ENCODE measurements at regions not wholly inside any gene's neighbourhood (a gene's known extent, or its start where the extent isn't known, plus 50 kb on each side); places are given as distances from the start of the nearest gene placed in this dataset.
A peak's percentile ranks its signal among the peaks of the same experiment; 100 is the strongest.

- H3K27ac ChIP-seq (replicated peaks; ENCODE audit: low read length): no peak overlapping the region
- H3K9ac ChIP-seq (ENCODE audit: low read depth, low read length, poor library complexity): no peak overlapping the region
- no CpG with 5 or more reads among the region's 5 CpGs for WGBS, 2 donors (ENCODE audit: extremely low coverage in 2 of 2, insufficient read length in 2 of 2, insufficient replicate concordance in 1 of 2)
Observed at GRCh38 chr5:135695656-135696313, 117.0 kb upstream of the CXCL14 start.

GRCh38 chr5:135694906-135695305, 116.1 kb upstream of the CXCL14 start:
- no peaks in the 10 kb centered on the region for H3K79me1 ChIP-seq (ENCODE audit: low read depth, low read length)
- peaks cover 0 to 3% of the 10 kb centered on the region in 2 donors for H3K4me1 ChIP-seq (ENCODE audit: control insufficient read depth in 2 of 2, insufficient read depth in 1 of 2, low read depth in 1 of 2, low read length in 2 of 2)
- no peak overlapping the region for H4K91ac ChIP-seq (ENCODE audit: low read depth, low read length, poor library complexity)
- no peaks in the 10 kb centered on the region for H3K36me3 ChIP-seq (replicated peaks in 1 of 2; ENCODE audit: control insufficient read depth in 2 of 2, insufficient read depth in 2 of 2, low read length in 2 of 2)
- H3K23ac ChIP-seq (ENCODE audit: low read depth, low read length, poor library complexity): no peak overlapping the region
- no CpG with 5 or more reads among the region's 5 CpGs for WGBS, 2 donors (ENCODE audit: extremely low coverage in 2 of 2, insufficient read length in 2 of 2, insufficient replicate concordance in 1 of 2)
- no peaks in the 10 kb centered on the region for H3K9me3 ChIP-seq (replicated peaks in 1 of 2; ENCODE audit: control insufficient read depth in 2 of 2, insufficient read depth in 1 of 2, low read depth in 1 of 2, low read length in 2 of 2)
- H3K4me3 ChIP-seq (ENCODE audit: low read length in 2 of 2): no peak overlapping the region
- H2AK5ac ChIP-seq (ENCODE audit: low read depth, low read length): no peak overlapping the region
- no peak overlapping the region for H3K9ac ChIP-seq (ENCODE audit: low read depth, low read length, poor library complexity)
- H3K4me2 ChIP-seq (ENCODE audit: insufficient read depth, low read length, poor library complexity, severe bottlenecking): no peak overlapping the region
- H4K8ac ChIP-seq (ENCODE audit: low read depth, low read length): no peak overlapping the region
- H2BK12ac ChIP-seq (ENCODE audit: low read length): no peak overlapping the region
- no peak for DNase-seq (ENCODE audit: low spot score)
- no peak overlapping the region for H2BK5ac ChIP-seq (ENCODE audit: low read length)
- H2BK120ac ChIP-seq (ENCODE audit: low read depth, low read length): no peak overlapping the region
- H3K18ac ChIP-seq (ENCODE audit: low read length): peak overlapping the region; percentile 56
- no peak overlapping the region for H2BK15ac ChIP-seq (ENCODE audit: low read length)
- no peak overlapping the region for H3K4ac ChIP-seq (ENCODE audit: low read length)
- no peak overlapping the region for H2AFZ ChIP-seq (ENCODE audit: low read length)
- no peaks in the 10 kb centered on the region for H3K27me3 ChIP-seq (ENCODE audit: control insufficient read depth in 3 of 3, insufficient read depth in 3 of 3, low read depth in 1 of 3, low read length in 3 of 3)
- H3K27ac ChIP-seq (replicated peaks; ENCODE audit: low read length): no peak overlapping the region
- no peak overlapping the region for H3K14ac ChIP-seq (ENCODE audit: low read length)

More at GRCh38 chr5:135695656-135696313, 117.0 kb upstream of the CXCL14 start:
- H3K4me3 ChIP-seq (ENCODE audit: low read length in 2 of 2): no peak overlapping the region
- no peak overlapping the region for H2BK120ac ChIP-seq (ENCODE audit: low read depth, low read length)
- H3K4me1 ChIP-seq (ENCODE audit: control insufficient read depth in 2 of 2, insufficient read depth in 1 of 2, low read depth in 1 of 2, low read length in 2 of 2): peaks cover 0 to 3% of the 10 kb centered on the region in 2 donors
- no peak overlapping the region for H2AK5ac ChIP-seq (ENCODE audit: low read depth, low read length)
- no peak overlapping the region for H2AFZ ChIP-seq (ENCODE audit: low read length)
- H3K18ac ChIP-seq (ENCODE audit: low read length): no peak overlapping the region
- H3K79me1 ChIP-seq (ENCODE audit: low read depth, low read length): no peaks in the 10 kb centered on the region
- H3K23ac ChIP-seq (ENCODE audit: low read depth, low read length, poor library complexity): peak overlapping the region; percentile 20
- no peak overlapping the region for H3K4me2 ChIP-seq (ENCODE audit: insufficient read depth, low read length, poor library complexity, severe bottlenecking)
- no peaks in the 10 kb centered on the region for H3K36me3 ChIP-seq (replicated peaks in 1 of 2; ENCODE audit: control insufficient read depth in 2 of 2, insufficient read depth in 2 of 2, low read length in 2 of 2)
- no peak overlapping the region for H2BK15ac ChIP-seq (ENCODE audit: low read length)
- H4K91ac ChIP-seq (ENCODE audit: low read depth, low read length, poor library complexity): no peak overlapping the region
- no peak overlapping the region for H3K4ac ChIP-seq (ENCODE audit: low read length)
- no peak overlapping the region for H3K14ac ChIP-seq (ENCODE audit: low read length)
- peak overlapping the region; percentile 4 for H2BK5ac ChIP-seq (ENCODE audit: low read length)
- no peak overlapping the region for H2BK12ac ChIP-seq (ENCODE audit: low read length)
- no peaks in the 10 kb centered on the region for H3K9me3 ChIP-seq (replicated peaks in 1 of 2; ENCODE audit: control insufficient read depth in 2 of 2, insufficient read depth in 1 of 2, low read depth in 1 of 2, low read length in 2 of 2)
- H4K8ac ChIP-seq (ENCODE audit: low read depth, low read length): no peak overlapping the region
- no peak for DNase-seq (ENCODE audit: low spot score)
- no peaks in the 10 kb centered on the region for H3K27me3 ChIP-seq (ENCODE audit: control insufficient read depth in 3 of 3, insufficient read depth in 3 of 3, low read depth in 1 of 3, low read length in 3 of 3)

GRCh38 chr5:135694012-135694411, 115.2 kb upstream of the CXCL14 start:
- no peak overlapping the region for H2AFZ ChIP-seq (ENCODE audit: low read length)
- no peak overlapping the region for H2BK12ac ChIP-seq (ENCODE audit: low read length)
- H3K79me1 ChIP-seq (ENCODE audit: low read depth, low read length): no peaks in the 10 kb centered on the region
- H3K9ac ChIP-seq (ENCODE audit: low read depth, low read length, poor library complexity): no peak overlapping the region
- H2AK5ac ChIP-seq (ENCODE audit: low read depth, low read length): no peak overlapping the region
- no peak overlapping the region for H3K4me2 ChIP-seq (ENCODE audit: insufficient read depth, low read length, poor library complexity, severe bottlenecking)
- H3K14ac ChIP-seq (ENCODE audit: low read length): no peak overlapping the region
- H3K9me3 ChIP-seq (replicated peaks in 1 of 2; ENCODE audit: control insufficient read depth in 2 of 2, insufficient read depth in 1 of 2, low read depth in 1 of 2, low read length in 2 of 2): no peaks in the 10 kb centered on the region
- no CpG with 5 or more reads among the region's 9 CpGs for WGBS, 2 donors (ENCODE audit: extremely low coverage in 2 of 2, insufficient read length in 2 of 2, insufficient replicate concordance in 1 of 2)
- no peaks in the 10 kb centered on the region for H3K27me3 ChIP-seq (ENCODE audit: control insufficient read depth in 3 of 3, insufficient read depth in 3 of 3, low read depth in 1 of 3, low read length in 3 of 3)
- no peak overlapping the region for H2BK120ac ChIP-seq (ENCODE audit: low read depth, low read length)
- no peak overlapping the region for H3K23ac ChIP-seq (ENCODE audit: low read depth, low read length, poor library complexity)
- no peak overlapping the region for H4K91ac ChIP-seq (ENCODE audit: low read depth, low read length, poor library complexity)
- H4K8ac ChIP-seq (ENCODE audit: low read depth, low read length): no peak overlapping the region
- no peak for DNase-seq (ENCODE audit: low spot score)
- H3K4ac ChIP-seq (ENCODE audit: low read length): no peak overlapping the region
- H3K4me1 ChIP-seq (ENCODE audit: control insufficient read depth in 2 of 2, insufficient read depth in 1 of 2, low read depth in 1 of 2, low read length in 2 of 2): peaks cover 0 to 3% of the 10 kb centered on the region in 2 donors
- H3K18ac ChIP-seq (ENCODE audit: low read length): no peak overlapping the region
- H2BK15ac ChIP-seq (ENCODE audit: low read length): no peak overlapping the region
- no peak overlapping the region for H3K27ac ChIP-seq (replicated peaks; ENCODE audit: low read length)
- no peak overlapping the region for H3K4me3 ChIP-seq (ENCODE audit: low read length in 2 of 2)
- no peak overlapping the region for H2BK5ac ChIP-seq (ENCODE audit: low read length)
- H3K36me3 ChIP-seq (replicated peaks in 1 of 2; ENCODE audit: control insufficient read depth in 2 of 2, insufficient read depth in 2 of 2, low read length in 2 of 2): no peaks in the 10 kb centered on the region

GRCh38 chr5:135693371-135693955, 114.7 kb upstream of the CXCL14 start:
- Histone ChIP-seq H3K4me2 (ENCODE audit: insufficient read depth, low read length, poor library complexity, severe bottlenecking) (no peak overlapping the region), H2AK5ac (ENCODE audit: low read depth, low read length) (no peak overlapping the region), H2BK12ac (ENCODE audit: low read length) (no peak overlapping the region), H3K23ac (ENCODE audit: low read depth, low read length, poor library complexity) (no peak overlapping the region), H2BK15ac (ENCODE audit: low read length) (peak overlapping the region; percentile 41), H3K9ac (ENCODE audit: low read depth, low read length, poor library complexity) (no peak overlapping the region), H3K4ac (ENCODE audit: low read length) (no peak overlapping the region), H3K14ac (ENCODE audit: low read length) (peak overlapping the region; percentile 71), H2BK120ac (ENCODE audit: low read depth, low read length) (no peak overlapping the region), H3K27ac (replicated peaks; ENCODE audit: low read length) (no peak overlapping the region), H3K27me3 (ENCODE audit: control insufficient read depth in 3 of 3, insufficient read depth in 3 of 3, low read depth in 1 of 3, low read length in 3 of 3) (no peaks in the 10 kb centered on the region), H2AFZ (ENCODE audit: low read length) (no peak overlapping the region), H3K36me3 (replicated peaks in 1 of 2; ENCODE audit: control insufficient read depth in 2 of 2, insufficient read depth in 2 of 2, low read length in 2 of 2) (no peaks in the 10 kb centered on the region), H3K9me3 (replicated peaks in 1 of 2; ENCODE audit: control insufficient read depth in 2 of 2, insufficient read depth in 1 of 2, low read depth in 1 of 2, low read length in 2 of 2) (no peaks in the 10 kb centered on the region), H3K18ac (ENCODE audit: low read length) (peak overlapping the region; percentile 50), H4K91ac (ENCODE audit: low read depth, low read length, poor library complexity) (peak overlapping the region; percentile 14), H3K79me1 (ENCODE audit: low read depth, low read length) (no peaks in the 10 kb centered on the region), H2BK5ac (ENCODE audit: low read length) (no peak overlapping the region), H3K4me3 (ENCODE audit: low read length in 2 of 2) (no peak overlapping the region), H3K4me1 (ENCODE audit: control insufficient read depth in 2 of 2, insufficient read depth in 1 of 2, low read depth in 1 of 2, low read length in 2 of 2) (peaks cover 0 to 3% of the 10 kb centered on the region in 2 donors), H4K8ac (ENCODE audit: low read depth, low read length) (no peak overlapping the region)
- no CpG with 5 or more reads among the region's 8 CpGs for WGBS, 2 donors (ENCODE audit: extremely low coverage in 2 of 2, insufficient read length in 2 of 2, insufficient replicate concordance in 1 of 2)
- no peak for DNase-seq (ENCODE audit: low spot score)

Measured in neuronal stem cell (in vitro differentiated cells).